Esophagus squamous epithelium (tissue), 5 donors: ENCODE measurements at regions not wholly inside any gene's neighbourhood (a gene's known extent, or its start where the extent isn't known, plus 50 kb on each side); places are given as distances from the start of the nearest gene placed in this dataset.
A peak's percentile ranks its signal among the peaks of the same experiment; 100 is the strongest.
"Not testable (repeated sequence)": the region's sequence is repeated elsewhere in the genome, so short reads cannot be mapped to it uniquely, and the experiment has no call there.

Experiments used
- DNase-seq: peaks from one replicate; lab custom pipeline; 2025; lab: John Stamatoyannopoulos, UW
- H3K27ac ChIP-seq, 4 donors: fragments of 200-600 bp; sonication (generic); one replicate each; pipeline ENCODE4 v1.5.1; 2016 to 2019; ENCODE audit warnings: mild to moderate bottlenecking in 1 of 4
- H3K27me3 ChIP-seq, 4 donors: fragments of 200-600 bp; sonication (generic); 1 replicate in 3 of 4; 2 replicates in 1 of 4; pipeline versions ENCODE4 v1.5.1 to v1.6.0; 2017 to 2021; ENCODE audit warnings: antibody characterized with exemption in 1 of 4
- H3K36me3 ChIP-seq, 3 donors: fragments of 200-600 bp; sonication (generic); one replicate each; pipeline ENCODE4 v1.5.1; 2016 to 2019
- H3K4me1 ChIP-seq, 3 donors: fragments of 200-600 bp; sonication (generic); one replicate each; pipeline ENCODE4 v1.5.1; 2017 to 2019
- H3K4me3 ChIP-seq, 4 donors: fragments of 200-600 bp; sonication (generic); 1 replicate in 3 of 4; 2 replicates in 1 of 4; pipeline ENCODE4 v1.5.1; 2016 to 2019; ENCODE audit warnings: mild to moderate bottlenecking in 2 of 4, moderate library complexity in 1 of 4
- H3K9me3 ChIP-seq, 3 donors: fragments of 200-600 bp; sonication (generic); one replicate each; pipeline ENCODE4 v1.5.1; 2016 to 2019
- CTCF ChIP-seq, 6 experiments: fragments of 450-650 bp in 4 of 6; fragments of 200-600 bp in 2 of 6; sonication (generic) in 2 of 6; IDR thresholded peaks; one replicate each; pipeline ENCODE4 v1.5.1; 2016 to 2019; ENCODE audit warnings: antibody characterized with exemption in 6 of 6, mild to moderate bottlenecking in 4 of 6, moderate library complexity in 4 of 6
- POLR2A ChIP-seq, 4 donors: fragments of 450-650 bp; IDR thresholded peaks; one replicate each; pipeline ENCODE4 v1.6.1; 2017; ENCODE audit warnings: antibody characterized with exemption in 4 of 4, mild to moderate bottlenecking in 4 of 4, moderate library complexity in 3 of 4
- WGBS, 2 donors: methylation state at CpG; one replicate each; pipeline ENCODE4 v1.1.5; 2018; 5-methylcytosine and 5-hydroxymethylcytosine counted together
- intact Hi-C: fragments of 100-400 bp; cut with DNase I; formaldehyde crosslinking; loops from one replicate; pipeline ENCODE4 v1.15.0; 2022
- donor health status: DM: yes; HTN: yes; CAD: no.

- Histone ChIP-seq H3K27me3 (no peaks in the 10 kb centered on the region), H3K4me1 (no peaks in the 10 kb centered on the region), H3K27ac (no peak overlapping the region), H3K36me3 (no peaks in the 10 kb centered on the region), H3K9me3 (peaks cover 0 to 5% (median 0%) of the 10 kb centered on the region in 3 donors), H3K4me3 (no peak overlapping the region)
- TF ChIP-seq POLR2A (IDR thresholded peaks at IDR 0.05), result no peak
- TF ChIP-seq CTCF (IDR thresholded peaks at IDR 0.05), result no peak
- no peak for DNase-seq
- WGBS, 2 donors, result 27 to 37% methylated on average over 3 of the region's 3 CpGs
- intact Hi-C loops, result no loop called here
Measured at GRCh38 chr10:23630885-23631284, 192.0 kb downstream of the OTUD1 start.

DNA sequence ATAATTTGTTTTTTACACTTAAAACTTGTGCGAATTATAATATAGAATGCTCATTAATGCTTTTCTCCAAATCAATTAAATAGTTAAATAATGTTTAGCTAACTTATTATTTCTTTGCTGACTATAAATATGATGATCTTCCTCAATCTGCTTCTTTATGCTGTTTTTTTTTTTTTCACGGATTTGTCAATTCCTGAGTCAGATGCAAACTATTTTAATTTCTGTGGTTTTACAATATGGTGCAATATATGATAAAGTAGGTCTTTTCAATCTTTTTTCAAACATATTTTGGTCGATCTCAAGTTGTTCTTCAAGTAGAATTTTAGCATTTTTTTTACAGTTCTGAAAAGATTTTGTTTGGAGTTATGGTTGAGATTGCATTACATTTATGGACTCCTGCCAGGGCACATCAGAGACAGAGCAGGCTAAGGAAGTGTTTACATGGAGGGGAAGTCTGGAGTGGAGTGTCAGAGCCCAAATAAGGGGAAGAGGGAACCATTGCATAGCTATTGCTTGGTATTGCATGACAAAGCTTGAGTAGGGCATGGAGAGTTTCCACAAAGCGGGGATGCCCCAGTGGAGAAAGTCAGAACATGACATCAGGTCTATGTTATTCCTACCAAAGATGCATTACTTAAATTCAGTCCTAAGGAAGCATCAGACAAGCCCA, 204.4 kb downstream of the OTUD1 start:
- intact Hi-C loops, result no loop called here
- no peak for DNase-seq
- no peaks in the 10 kb centered on the region for H3K36me3 ChIP-seq
- TF ChIP-seq CTCF (IDR thresholded peaks at IDR 0.05), result no peak
- no peak for TF ChIP-seq POLR2A (IDR thresholded peaks at IDR 0.05)
- H3K4me3 ChIP-seq, result no peak overlapping the region
- H3K27ac ChIP-seq, result no peak overlapping the region
- WGBS, 2 donors, result 54 to 67% methylated on average over 4 of the region's 4 CpGs
- no peaks in the 10 kb centered on the region for H3K27me3 ChIP-seq
- no peaks in the 10 kb centered on the region for H3K9me3 ChIP-seq
- H3K4me1 ChIP-seq, result no peaks in the 10 kb centered on the region

DNA sequence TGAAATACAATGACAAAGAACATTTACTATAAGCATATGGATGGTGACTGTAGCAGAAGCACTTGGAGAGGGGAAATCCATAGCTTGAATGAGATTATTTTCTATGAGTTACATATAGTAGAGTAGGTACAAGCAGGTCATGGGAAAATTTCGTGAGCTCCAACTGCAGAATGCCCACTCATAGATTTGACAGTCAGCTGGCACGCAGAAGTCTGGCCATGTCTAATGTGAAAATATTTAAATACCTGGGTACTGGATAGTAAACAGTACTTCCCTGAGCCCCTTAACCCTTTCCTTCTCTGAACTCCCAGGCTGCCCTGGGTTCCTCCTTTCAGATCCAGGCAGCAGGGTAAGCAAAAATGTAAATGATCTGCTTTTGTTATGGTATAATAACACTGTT, 209.7 kb downstream of the OTUD1 start:
- H3K27ac ChIP-seq, result no peak overlapping the region
- TF ChIP-seq CTCF (IDR thresholded peaks at IDR 0.05) (no peak), POLR2A (IDR thresholded peaks at IDR 0.05) (no peak)
- H3K36me3 ChIP-seq, result no peaks in the 10 kb centered on the region
- 57 to 70% methylated on average over 2 of the region's 2 CpGs for WGBS, 2 donors
- no peaks in the 10 kb centered on the region for H3K27me3 ChIP-seq
- no peak for DNase-seq
- H3K4me3 ChIP-seq, result no peak overlapping the region
- no peaks in the 10 kb centered on the region for H3K4me1 ChIP-seq
- intact Hi-C loops, result no loop called here
- H3K9me3 ChIP-seq, result no peaks in the 10 kb centered on the region

DNA sequence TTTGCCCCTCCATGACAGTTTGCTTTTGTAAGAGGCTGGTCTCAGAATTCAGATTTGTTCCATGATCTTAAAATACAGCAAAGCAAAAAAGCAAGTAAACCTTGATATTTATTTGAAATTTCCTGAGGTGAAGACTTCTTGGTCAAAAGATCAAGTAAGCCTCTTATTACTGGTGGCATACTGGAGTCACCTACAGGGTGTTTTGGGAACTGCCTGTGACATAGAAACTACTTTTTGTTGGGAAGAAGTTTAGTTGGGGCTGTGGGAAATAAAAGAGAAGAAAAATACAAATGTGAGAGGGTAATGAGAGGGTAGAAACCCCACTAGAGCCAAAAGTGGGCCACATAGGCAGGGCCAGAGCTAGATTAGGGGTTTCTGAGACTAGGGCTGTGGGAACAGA, 217.9 kb downstream of the OTUD1 start:
- no peaks in the 10 kb centered on the region for H3K36me3 ChIP-seq
- H3K4me1 ChIP-seq, result no peaks in the 10 kb centered on the region
- no peak overlapping the region for H3K4me3 ChIP-seq
- H3K9me3 ChIP-seq, result no peaks in the 10 kb centered on the region
- intact Hi-C loops, result loop anchor here (10.0 kb wide), 1 partner anchor 342 kb away; no protein-coding TSS in a partner anchor
- H3K27ac ChIP-seq, result no peak overlapping the region
- TF ChIP-seq POLR2A (IDR thresholded peaks at IDR 0.05) (no peak), CTCF (IDR thresholded peaks at IDR 0.05) (peak in 5 of 6 experiments; percentile 31 to 77 (median 64))
- DNase-seq, result no peak
- no peaks in the 10 kb centered on the region for H3K27me3 ChIP-seq

DNA sequence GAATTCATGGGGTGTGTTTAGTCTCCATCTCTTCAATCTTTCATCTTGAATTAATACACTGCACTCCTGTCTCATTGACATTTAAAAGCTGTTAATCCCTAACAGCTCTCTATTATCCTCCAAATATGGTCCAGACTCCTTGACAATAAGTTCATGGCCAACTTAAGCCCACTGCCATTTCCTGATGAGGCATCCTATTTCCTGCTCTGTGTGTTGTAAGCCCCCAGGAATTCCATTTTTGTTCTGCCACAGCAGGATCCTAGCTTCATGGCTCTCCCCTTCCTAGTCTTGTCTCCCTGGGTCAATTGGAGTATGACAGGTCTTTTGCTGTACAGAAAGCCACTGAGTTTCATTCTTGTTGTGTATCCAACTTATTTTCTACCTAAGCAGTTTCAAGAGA, 218.8 kb downstream of the OTUD1 start:
- H3K9me3 ChIP-seq, result no peaks in the 10 kb centered on the region
- TF ChIP-seq CTCF (IDR thresholded peaks at IDR 0.05) (no peak), POLR2A (IDR thresholded peaks at IDR 0.05) (no peak)
- H3K27ac ChIP-seq, result no peak overlapping the region
- H3K27me3 ChIP-seq, result no peaks in the 10 kb centered on the region
- H3K4me3 ChIP-seq, result no peak overlapping the region
- no peak for DNase-seq
- intact Hi-C loops, result loop anchor here (10.0 kb wide), 1 partner anchor 343 kb away; no protein-coding TSS in a partner anchor
- no peaks in the 10 kb centered on the region for H3K4me1 ChIP-seq
- no peaks in the 10 kb centered on the region for H3K36me3 ChIP-seq

DNA sequence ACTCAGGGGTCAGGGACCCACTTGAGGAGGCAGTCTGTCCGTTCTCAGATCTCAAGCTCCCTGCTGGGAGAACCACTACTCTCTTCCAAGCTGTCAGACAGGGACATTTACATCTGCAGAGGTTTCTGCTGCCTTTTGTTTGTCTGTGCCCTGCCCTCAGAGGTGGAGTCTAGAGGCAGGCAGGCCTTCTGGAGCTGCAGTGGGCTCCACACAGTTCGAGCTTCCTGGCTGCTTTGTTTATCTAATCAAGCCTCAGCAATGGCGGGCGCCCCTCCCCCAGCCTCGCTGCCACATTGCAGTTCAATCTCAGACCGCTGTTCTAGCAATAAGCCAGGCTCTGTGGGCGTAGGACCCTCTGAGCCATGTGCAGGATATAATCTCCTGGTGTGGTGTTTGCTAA, 233.0 kb downstream of the OTUD1 start:
- not testable (repeated sequence) for H3K4me1 ChIP-seq, DNase-seq
- 57 to 71% methylated on average over 2 to 5 of the region's 7 CpGs for WGBS, 2 donors

More for the DNA sequence above, 233.0 kb downstream of the OTUD1 start:
- intact Hi-C loops, H3K27ac ChIP-seq, H3K36me3 ChIP-seq, H3K4me3 ChIP-seq, H3K9me3 ChIP-seq, H3K27me3 ChIP-seq: not testable (repeated sequence)
